GM21526 (cell line): ENCODE measurements at regions not wholly inside any gene's neighbourhood (a gene's known extent, or its start where the extent isn't known, plus 50 kb on each side); places are given as distances from the start of the nearest gene placed in this dataset.
"Not testable (repeated sequence)": the region's sequence is repeated elsewhere in the genome, so short reads cannot be mapped to it uniquely, and the experiment has no call there.

Source experiments
- ATAC-seq: cut with Tn5 transposase; IDR thresholded peaks from one replicate; pipeline ENCODE4 v1.9.1; 2021; ENCODE audit warnings: moderate library complexity; ENCODE audit not compliant: unreplicated experiment, low FRiP score

GRCh38 chr13:58463841-58464240 is 832.3 kb downstream of the PCDH17 start:
- no peak for ATAC-seq

- ATAC-seq = no peak
Measured at GRCh38 chr13:58467176-58467575, 835.6 kb downstream of the PCDH17 start.

- ATAC-seq = no peak
Measured at GRCh38 chr13:58472483-58472882, 840.9 kb downstream of the PCDH17 start.

GRCh38 chr13:58474581-58474980 is 843.0 kb downstream of the PCDH17 start:
- ATAC-seq = no peak

GRCh38 chr13:58476206-58476918 is 844.8 kb downstream of the PCDH17 start:
- ATAC-seq = no peak

GRCh38 chr13:58478858-58479257 is 847.3 kb downstream of the PCDH17 start:
- no peak for ATAC-seq

- no peak for ATAC-seq
Measured at GRCh38 chr13:58480061-58480460, 848.5 kb downstream of the PCDH17 start.

- ATAC-seq = no peak
Measured at GRCh38 chr13:58488251-58488650, 856.7 kb downstream of the PCDH17 start.

GRCh38 chr13:58495668-58496067 is 864.1 kb downstream of the PCDH17 start:
- no peak for ATAC-seq

GRCh38 chr13:58500938-58501337 is 869.4 kb downstream of the PCDH17 start:
- ATAC-seq = no peak

- ATAC-seq = not testable (repeated sequence)
Measured at GRCh38 chr13:58504202-58504700, 872.7 kb downstream of the PCDH17 start.

GRCh38 chr13:58505262-58505920 is 873.8 kb downstream of the PCDH17 start:
- not testable (repeated sequence) for ATAC-seq

- ATAC-seq = no peak
Measured at GRCh38 chr13:58528351-58528750, 896.8 kb downstream of the PCDH17 start.

- no peak for ATAC-seq
Measured at GRCh38 chr13:58531614-58532013, 900.1 kb downstream of the PCDH17 start.

GRCh38 chr13:58542530-58542929 is 911.0 kb downstream of the PCDH17 start:
- ATAC-seq = no peak

- no peak for ATAC-seq
Measured at GRCh38 chr13:58547419-58547818, 915.9 kb downstream of the PCDH17 start.

GRCh38 chr13:58566176-58566575 is 934.6 kb downstream of the PCDH17 start:
- ATAC-seq = no peak

GRCh38 chr13:58573743-58574142 is 942.2 kb downstream of the PCDH17 start:
- ATAC-seq = no peak

GRCh38 chr13:58574791-58575190 is 943.2 kb downstream of the PCDH17 start:
- ATAC-seq = no peak

GRCh38 chr13:58579468-58579867 is 947.9 kb downstream of the PCDH17 start:
- no peak for ATAC-seq

- ATAC-seq = no peak
Measured at GRCh38 chr13:58583966-58584365, 952.4 kb downstream of the PCDH17 start.

- no peak for ATAC-seq
Measured at GRCh38 chr13:58584610-58585009, 953.1 kb downstream of the PCDH17 start.
